RWPE2 (cell line): ENCODE measurements at regions not wholly inside any gene's neighbourhood (a gene's known extent, or its start where the extent isn't known, plus 50 kb on each side); places are given as distances from the start of the nearest gene placed in this dataset.

Source experiments
- ATAC-seq: fragments of 200-7000 bp; cut with Tn5 transposase; 3 replicates; pipeline ENCODE4 v1.9.1; 2021; ENCODE audit warnings: low read depth
- DNase-seq: peaks from one replicate; pipeline ENCODE4 v3.0.0-alpha.2; 2020; ENCODE audit warnings: low spot score
- H3K27ac ChIP-seq: fragments of 450-650 bp; 2 replicates; pipeline ENCODE4 v1.5.1; 2017; ENCODE audit warnings: mild to moderate bottlenecking; ENCODE audit not compliant: poor library complexity, severe bottlenecking
- H3K27me3 ChIP-seq: fragments of 250-450 bp; sonication (Bioruptor Pico); 2 replicates; pipeline ENCODE4 v1.5.1; 2021; ENCODE audit warnings: mild to moderate bottlenecking, moderate library complexity; ENCODE audit not compliant: insufficient read depth, poor library complexity, severe bottlenecking
- H3K36me3 ChIP-seq: fragments of 250-450 bp; sonication (Bioruptor Pico); 2 replicates; pipeline ENCODE4 v1.5.1; 2020; ENCODE audit warnings: low read depth, mild to moderate bottlenecking, moderate library complexity
- H3K4me1 ChIP-seq: fragments of 250-450 bp; sonication (Bioruptor Pico); 2 replicates; pipeline ENCODE4 v1.5.1; 2021; ENCODE audit warnings: mild to moderate bottlenecking, moderate library complexity; ENCODE audit not compliant: insufficient read depth, poor library complexity, severe bottlenecking
- H3K4me3 ChIP-seq: fragments of 250-450 bp; sonication (Bioruptor Pico); 2 replicates; pipeline ENCODE4 v1.5.1; 2021; ENCODE audit warnings: mild to moderate bottlenecking, moderate library complexity; ENCODE audit not compliant: severe bottlenecking
- H3K9me3 ChIP-seq: fragments of 250-450 bp; sonication (Bioruptor Pico); 2 replicates; pipeline ENCODE4 v1.5.1; 2021; ENCODE audit warnings: mild to moderate bottlenecking, moderate library complexity; ENCODE audit not compliant: severe bottlenecking
- CTCF ChIP-seq: fragments of 450-650 bp; IDR thresholded peaks from one replicate; pipeline ENCODE4 v1.5.1; 2017; ENCODE audit warnings: mild to moderate bottlenecking, moderate library complexity; ENCODE audit not compliant: poor library complexity, severe bottlenecking

- no peak overlapping the region for H3K27ac ChIP-seq
- no peaks in the 10 kb centered on the region for H3K9me3 ChIP-seq
- no peak for TF ChIP-seq CTCF
- DNase-seq (no peak), ATAC-seq (no peak)
- H3K27me3 ChIP-seq = no peaks in the 10 kb centered on the region
- H3K4me3 ChIP-seq = no peak overlapping the region
- H3K36me3 ChIP-seq = no peaks in the 10 kb centered on the region
- H3K4me1 ChIP-seq = no peaks in the 10 kb centered on the region
Observed at GRCh38 chr4:28469387-28469786, 1608.7 kb downstream of the STIM2 start.

- no peaks in the 10 kb centered on the region for H3K9me3 ChIP-seq
- no peak for ATAC-seq
- H3K4me3 ChIP-seq = no peak overlapping the region
- no peak for TF ChIP-seq CTCF
- no peaks in the 10 kb centered on the region for H3K4me1 ChIP-seq
- H3K36me3 ChIP-seq = no peaks in the 10 kb centered on the region
- no peak overlapping the region for H3K27ac ChIP-seq
- DNase-seq = no peak
- H3K27me3 ChIP-seq = no peaks in the 10 kb centered on the region
Observed at GRCh38 chr4:28469886-28470285, 1609.2 kb downstream of the STIM2 start.

GRCh38 chr4:28475381-28475780 is 1614.7 kb downstream of the STIM2 start:
- H3K4me3 ChIP-seq = no peak overlapping the region
- H3K27ac ChIP-seq = no peak overlapping the region
- no peaks in the 10 kb centered on the region for H3K4me1 ChIP-seq
- ATAC-seq = no peak
- no peak for DNase-seq
- no peaks in the 10 kb centered on the region for H3K36me3 ChIP-seq
- TF ChIP-seq CTCF = no peak
- no peaks in the 10 kb centered on the region for H3K27me3 ChIP-seq
- no peaks in the 10 kb centered on the region for H3K9me3 ChIP-seq

GRCh38 chr4:28479666-28480065 is 1619.0 kb downstream of the STIM2 start:
- no peak for TF ChIP-seq CTCF
- Histone ChIP-seq H3K36me3 (no peaks in the 10 kb centered on the region), H3K4me3 (no peak overlapping the region), H3K4me1 (no peaks in the 10 kb centered on the region), H3K9me3 (no peaks in the 10 kb centered on the region), H3K27ac (no peak overlapping the region), H3K27me3 (no peaks in the 10 kb centered on the region)
- no peak for DNase-seq
- no peak for ATAC-seq

GRCh38 chr4:28481565-28481964 is 1620.9 kb downstream of the STIM2 start:
- H3K4me1 ChIP-seq = no peaks in the 10 kb centered on the region
- DNase-seq (no peak), ATAC-seq (no peak)
- no peaks in the 10 kb centered on the region for H3K27me3 ChIP-seq
- TF ChIP-seq CTCF = no peak
- no peaks in the 10 kb centered on the region for H3K36me3 ChIP-seq
- H3K4me3 ChIP-seq = no peak overlapping the region
- no peak overlapping the region for H3K27ac ChIP-seq
- H3K9me3 ChIP-seq = no peaks in the 10 kb centered on the region
